ENCODE measurements at regions not wholly inside any gene's neighbourhood (a gene's known extent, or its start where the extent isn't known, plus 50 kb on each side); places are given as distances from the start of the nearest gene placed in this dataset.

- Histone ChIP-seq H3K27ac (ENCODE audit: low read length) (no peak overlapping the region), H3K9ac (ENCODE audit: low read depth, low read length) (no peak overlapping the region), H3K27me3 (ENCODE audit: insufficient read depth, low read length, poor library complexity) (no peaks in the 10 kb centered on the region), H2AFZ (ENCODE audit: low read depth, low read length) (no peak overlapping the region), H3K4me1 (ENCODE audit: insufficient read depth, low read length) (no peaks in the 10 kb centered on the region), H4K20me1 (ENCODE audit: insufficient read depth, low read length) (no peaks in the 10 kb centered on the region), H3K4me2 (ENCODE audit: insufficient read depth, low read length) (no peak overlapping the region), H3K36me3 (ENCODE audit: insufficient read depth, low read length) (no peaks in the 10 kb centered on the region), H3K79me2 (ENCODE audit: insufficient read depth, low read length) (no peaks in the 10 kb centered on the region), H3K4me3 (ENCODE audit: low read depth in 1 of 2, low read length in 2 of 2) (no peak overlapping the region), H3K9me3 (ENCODE audit: insufficient read depth, low read length, severe bottlenecking) (no peaks in the 10 kb centered on the region)
- ATAC-seq (ENCODE audit: insufficient read depth, low read depth) (no peak), DNase-seq (no peak)
- no peak for TF ChIP-seq CTCF (IDR thresholded peaks at IDR 0.05; ENCODE audit: borderline replicate concordance, extremely low read depth, low read length, poor library complexity, severe bottlenecking)
- TF ChIP-seq EZH2 (IDR thresholded peaks at IDR 0.05; ENCODE audit: borderline replicate concordance, low read depth, low read length, severe bottlenecking), result no peak
Observed at GRCh38 chr4:125501568-125501967, 186.8 kb downstream of the FAT4 start.

- H3K27me3 ChIP-seq (ENCODE audit: insufficient read depth, low read length, poor library complexity), result no peaks in the 10 kb centered on the region
- no peak overlapping the region for H3K27ac ChIP-seq (ENCODE audit: low read length)
- H3K9ac ChIP-seq (ENCODE audit: low read depth, low read length), result no peak overlapping the region
- ATAC-seq (ENCODE audit: insufficient read depth, low read depth) (no peak), DNase-seq (no peak)
- H3K36me3 ChIP-seq (ENCODE audit: insufficient read depth, low read length), result no peaks in the 10 kb centered on the region
- H3K4me2 ChIP-seq (ENCODE audit: insufficient read depth, low read length), result no peak overlapping the region
- H2AFZ ChIP-seq (ENCODE audit: low read depth, low read length), result no peak overlapping the region
- H3K79me2 ChIP-seq (ENCODE audit: insufficient read depth, low read length), result no peaks in the 10 kb centered on the region
- H3K9me3 ChIP-seq (ENCODE audit: insufficient read depth, low read length, severe bottlenecking), result no peaks in the 10 kb centered on the region
- H3K4me1 ChIP-seq (ENCODE audit: insufficient read depth, low read length), result no peaks in the 10 kb centered on the region
- TF ChIP-seq EZH2 (IDR thresholded peaks at IDR 0.05; ENCODE audit: borderline replicate concordance, low read depth, low read length, severe bottlenecking), result no peak
- H4K20me1 ChIP-seq (ENCODE audit: insufficient read depth, low read length), result no peaks in the 10 kb centered on the region
- H3K4me3 ChIP-seq (ENCODE audit: low read depth in 1 of 2, low read length in 2 of 2), result no peak overlapping the region
Observed at GRCh38 chr4:125505621-125506020, 190.9 kb downstream of the FAT4 start.

GRCh38 chr4:125507141-125507540 lies 192.4 kb downstream of the FAT4 start:
- Histone ChIP-seq H4K20me1 (ENCODE audit: insufficient read depth, low read length) (no peaks in the 10 kb centered on the region), H3K9me3 (ENCODE audit: insufficient read depth, low read length, severe bottlenecking) (no peaks in the 10 kb centered on the region), H3K79me2 (ENCODE audit: insufficient read depth, low read length) (no peaks in the 10 kb centered on the region), H3K27me3 (ENCODE audit: insufficient read depth, low read length, poor library complexity) (no peaks in the 10 kb centered on the region), H2AFZ (ENCODE audit: low read depth, low read length) (no peak overlapping the region), H3K4me3 (ENCODE audit: low read depth in 1 of 2, low read length in 2 of 2) (no peak overlapping the region), H3K9ac (ENCODE audit: low read depth, low read length) (no peak overlapping the region), H3K4me1 (ENCODE audit: insufficient read depth, low read length) (no peaks in the 10 kb centered on the region), H3K36me3 (ENCODE audit: insufficient read depth, low read length) (no peaks in the 10 kb centered on the region), H3K4me2 (ENCODE audit: insufficient read depth, low read length) (no peak overlapping the region), H3K27ac (ENCODE audit: low read length) (no peak overlapping the region)
- DNase-seq (no peak), ATAC-seq (ENCODE audit: insufficient read depth, low read depth) (no peak)
- no peak for TF ChIP-seq CTCF (IDR thresholded peaks at IDR 0.05; ENCODE audit: borderline replicate concordance, extremely low read depth, low read length, poor library complexity, severe bottlenecking)
- no peak for TF ChIP-seq EZH2 (IDR thresholded peaks at IDR 0.05; ENCODE audit: borderline replicate concordance, low read depth, low read length, severe bottlenecking)

GRCh38 chr4:125511715-125512114 lies 197.0 kb downstream of the FAT4 start:
- H4K20me1 ChIP-seq (ENCODE audit: insufficient read depth, low read length), result no peaks in the 10 kb centered on the region
- no peak for ATAC-seq (ENCODE audit: insufficient read depth, low read depth)
- no peak for TF ChIP-seq EZH2 (IDR thresholded peaks at IDR 0.05; ENCODE audit: borderline replicate concordance, low read depth, low read length, severe bottlenecking)
- TF ChIP-seq CTCF (IDR thresholded peaks at IDR 0.05; ENCODE audit: borderline replicate concordance, extremely low read depth, low read length, poor library complexity, severe bottlenecking), result no peak
- H3K4me1 ChIP-seq (ENCODE audit: insufficient read depth, low read length), result no peaks in the 10 kb centered on the region
- H3K9me3 ChIP-seq (ENCODE audit: insufficient read depth, low read length, severe bottlenecking), result no peaks in the 10 kb centered on the region
- H3K79me2 ChIP-seq (ENCODE audit: insufficient read depth, low read length), result no peaks in the 10 kb centered on the region
- H3K27ac ChIP-seq (ENCODE audit: low read length), result no peak overlapping the region
- H3K4me2 ChIP-seq (ENCODE audit: insufficient read depth, low read length), result no peak overlapping the region
- H3K9ac ChIP-seq (ENCODE audit: low read depth, low read length), result no peak overlapping the region
- H2AFZ ChIP-seq (ENCODE audit: low read depth, low read length), result no peak overlapping the region
- H3K4me3 ChIP-seq (ENCODE audit: low read depth in 1 of 2, low read length in 2 of 2), result no peak overlapping the region
- no peaks in the 10 kb centered on the region for H3K27me3 ChIP-seq (ENCODE audit: insufficient read depth, low read length, poor library complexity)
- no peak for DNase-seq
- H3K36me3 ChIP-seq (ENCODE audit: insufficient read depth, low read length), result no peaks in the 10 kb centered on the region
